WI38 (cell line): ENCODE measurements at regions not wholly inside any gene's neighbourhood (a gene's known extent, or its start where the extent isn't known, plus 50 kb on each side); places are given as distances from the start of the nearest gene placed in this dataset.

Source experiments
- H3K4me3 ChIP-seq: 2 replicates; pipeline ENCODE4 v1.5.1; 2011; ENCODE audit warnings: low read depth, mild to moderate bottlenecking, control low read depth, low read length
- TF ChIP-seq, protein P1 (sequence below): IDR thresholded peaks from 2 replicates; pipeline ENCODE4 v1.5.1; 2012; ENCODE audit warnings: low read depth, mild to moderate bottlenecking, control low read depth, low read length

- TF ChIP-seq, protein P1, sequence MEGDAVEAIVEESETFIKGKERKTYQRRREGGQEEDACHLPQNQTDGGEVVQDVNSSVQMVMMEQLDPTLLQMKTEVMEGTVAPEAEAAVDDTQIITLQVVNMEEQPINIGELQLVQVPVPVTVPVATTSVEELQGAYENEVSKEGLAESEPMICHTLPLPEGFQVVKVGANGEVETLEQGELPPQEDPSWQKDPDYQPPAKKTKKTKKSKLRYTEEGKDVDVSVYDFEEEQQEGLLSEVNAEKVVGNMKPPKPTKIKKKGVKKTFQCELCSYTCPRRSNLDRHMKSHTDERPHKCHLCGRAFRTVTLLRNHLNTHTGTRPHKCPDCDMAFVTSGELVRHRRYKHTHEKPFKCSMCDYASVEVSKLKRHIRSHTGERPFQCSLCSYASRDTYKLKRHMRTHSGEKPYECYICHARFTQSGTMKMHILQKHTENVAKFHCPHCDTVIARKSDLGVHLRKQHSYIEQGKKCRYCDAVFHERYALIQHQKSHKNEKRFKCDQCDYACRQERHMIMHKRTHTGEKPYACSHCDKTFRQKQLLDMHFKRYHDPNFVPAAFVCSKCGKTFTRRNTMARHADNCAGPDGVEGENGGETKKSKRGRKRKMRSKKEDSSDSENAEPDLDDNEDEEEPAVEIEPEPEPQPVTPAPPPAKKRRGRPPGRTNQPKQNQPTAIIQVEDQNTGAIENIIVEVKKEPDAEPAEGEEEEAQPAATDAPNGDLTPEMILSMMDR, result no peak
- H3K4me3 ChIP-seq, result no peak overlapping the region
Observed at GRCh38 chr13:111005364-111005763, 90.5 kb upstream of the ANKRD10 start.

DNA sequence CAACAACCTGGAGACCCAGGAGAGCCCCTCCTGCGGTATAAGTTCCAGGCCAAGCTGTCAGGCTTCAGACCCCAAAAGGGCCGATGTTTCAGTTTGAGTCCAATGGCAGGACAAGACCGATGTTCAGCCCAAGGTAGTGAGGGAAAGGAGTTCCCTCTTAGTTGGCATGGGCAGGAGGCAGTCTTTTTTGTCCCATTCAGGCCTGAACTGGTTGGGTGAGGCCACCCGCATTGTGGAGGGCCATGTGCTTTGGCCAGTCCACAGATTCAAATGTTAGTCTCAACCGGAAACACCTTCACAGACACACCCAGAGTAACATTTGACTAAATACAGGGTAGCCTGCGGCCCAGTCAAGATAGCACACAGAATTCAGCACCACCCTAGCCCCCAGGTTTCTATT is 89.6 kb upstream of the ANKRD10 start:
- TF ChIP-seq, protein P1, result no peak
- H3K4me3 ChIP-seq, result no peak overlapping the region

DNA sequence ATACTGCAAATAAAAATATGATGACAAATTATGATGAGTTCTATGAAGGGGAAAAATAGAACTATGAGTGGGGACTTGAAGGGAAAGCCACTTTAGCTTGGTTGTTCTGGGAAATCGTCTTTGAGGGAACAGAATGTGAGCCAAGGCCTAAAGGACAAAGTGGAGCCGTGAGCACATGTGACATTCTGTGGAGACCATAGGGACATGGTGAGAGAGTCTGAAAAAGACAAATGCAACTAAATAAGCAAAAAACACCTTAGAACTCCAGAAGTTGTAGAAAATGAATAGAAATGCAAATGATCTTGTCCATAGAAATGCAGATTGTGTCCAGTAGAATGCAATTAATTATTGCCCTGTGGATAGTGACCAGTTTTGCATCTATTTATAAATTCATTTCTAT is 86.8 kb upstream of the ANKRD10 start:
- H3K4me3 ChIP-seq, result no peak overlapping the region
- TF ChIP-seq, protein P1, result no peak

DNA sequence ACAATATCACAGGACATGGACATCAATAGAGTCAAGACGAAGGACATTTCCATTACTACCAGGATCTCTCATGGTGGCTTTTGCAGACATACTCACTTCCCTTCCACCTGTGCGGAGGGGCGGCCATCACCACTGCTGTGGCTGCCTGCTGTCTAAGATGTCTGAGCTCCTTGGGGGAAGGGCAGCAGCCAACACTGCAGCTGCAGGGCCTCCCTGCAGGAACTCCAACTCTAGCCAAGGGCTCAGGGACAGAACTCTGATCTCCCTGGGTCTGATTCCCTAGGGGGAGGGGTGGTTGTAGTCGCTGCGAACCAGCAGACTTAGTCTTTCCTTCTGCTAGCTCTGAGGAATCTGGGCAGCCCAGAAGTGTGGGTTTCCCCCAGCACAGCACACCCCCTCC is 78.9 kb upstream of the ANKRD10 start:
- no peak overlapping the region for H3K4me3 ChIP-seq
- TF ChIP-seq, protein P1, result no peak

DNA sequence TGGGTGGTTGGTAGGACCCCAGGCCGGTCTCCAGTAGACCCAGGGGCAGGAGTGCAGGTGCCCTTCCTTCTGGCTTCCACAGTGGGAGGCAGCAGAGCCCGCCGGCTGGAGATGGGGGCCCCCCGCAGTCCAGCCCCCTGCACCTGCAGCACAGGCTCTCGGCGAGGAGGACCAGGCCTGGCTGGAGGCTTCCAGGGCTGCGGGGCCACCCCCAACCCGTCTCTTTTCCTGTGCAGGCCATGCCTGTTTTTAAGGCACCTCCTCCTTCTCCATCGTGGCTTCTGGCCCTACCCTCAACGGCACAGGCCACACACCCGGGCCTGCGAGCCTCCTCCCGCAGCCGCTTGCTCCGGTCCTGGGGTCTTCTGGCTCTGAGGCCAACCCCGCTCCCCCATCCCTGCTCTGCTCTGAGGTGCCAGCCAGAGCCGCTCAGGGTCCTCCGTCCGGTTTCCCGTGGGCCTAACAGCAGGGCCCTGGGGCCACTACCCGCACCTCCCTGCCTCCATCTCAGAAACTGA is 77.2 kb upstream of the ANKRD10 start:
- TF ChIP-seq, protein P1, result no peak

GRCh38 chr13:110989331-110989730 is 74.5 kb upstream of the ANKRD10 start:
- TF ChIP-seq, protein P1, result no peak
- no peak overlapping the region for H3K4me3 ChIP-seq

More for the DNA sequence above, 77.2 kb upstream of the ANKRD10 start:
- no peak overlapping the region for H3K4me3 ChIP-seq

DNA sequence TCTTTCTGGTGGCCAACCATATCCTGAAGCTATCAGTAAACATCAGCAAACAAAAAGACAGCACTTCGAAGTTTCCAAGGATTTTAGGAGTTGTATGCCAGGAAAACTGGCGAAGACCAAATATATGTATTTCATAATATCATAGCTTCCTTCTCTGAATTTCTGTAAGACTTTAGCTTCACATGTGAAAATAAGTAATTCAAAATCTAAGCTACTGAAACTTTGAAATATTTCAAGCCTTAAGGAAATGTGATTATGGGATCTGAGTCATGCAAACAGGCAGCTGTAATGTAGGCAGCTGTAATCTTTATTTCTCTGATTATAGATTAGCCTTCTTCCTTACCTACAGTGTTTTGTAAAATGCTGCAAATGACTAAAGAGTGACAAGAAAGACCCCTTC is 70.7 kb upstream of the ANKRD10 start:
- no peak overlapping the region for H3K4me3 ChIP-seq
- TF ChIP-seq, protein P1, result no peak
